ENCODE measurements at regions not wholly inside any gene's neighbourhood (a gene's known extent, or its start where the extent isn't known, plus 50 kb on each side); places are given as distances from the start of the nearest gene placed in this dataset.

- no peak for DNase-seq (ENCODE audit: low read depth)
These were observed 206.8 kb downstream of the LPIN1 start for GRCh38 chr2:11953258-11953657.

DNA sequence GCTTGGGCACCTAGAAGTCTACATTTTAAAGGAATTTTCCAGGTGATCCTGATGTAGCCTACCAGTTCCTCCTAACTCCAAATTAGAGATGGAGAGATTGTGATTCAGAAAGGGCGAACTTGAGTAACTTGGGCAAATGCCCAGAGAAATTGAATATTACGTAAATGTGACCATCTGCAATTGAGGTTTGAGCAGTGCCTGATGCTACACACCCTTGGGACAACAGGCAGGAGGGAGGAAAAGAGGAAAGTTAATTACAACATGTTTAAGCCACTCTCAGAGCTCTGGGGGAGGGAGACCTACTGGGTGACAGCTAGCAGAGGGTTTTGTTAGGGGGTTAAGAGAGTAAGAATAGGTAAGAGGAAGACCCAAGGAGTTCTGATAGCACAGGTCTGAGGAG is 208.9 kb downstream of the LPIN1 start:
- no peak for DNase-seq (ENCODE audit: low read depth)

DNA sequence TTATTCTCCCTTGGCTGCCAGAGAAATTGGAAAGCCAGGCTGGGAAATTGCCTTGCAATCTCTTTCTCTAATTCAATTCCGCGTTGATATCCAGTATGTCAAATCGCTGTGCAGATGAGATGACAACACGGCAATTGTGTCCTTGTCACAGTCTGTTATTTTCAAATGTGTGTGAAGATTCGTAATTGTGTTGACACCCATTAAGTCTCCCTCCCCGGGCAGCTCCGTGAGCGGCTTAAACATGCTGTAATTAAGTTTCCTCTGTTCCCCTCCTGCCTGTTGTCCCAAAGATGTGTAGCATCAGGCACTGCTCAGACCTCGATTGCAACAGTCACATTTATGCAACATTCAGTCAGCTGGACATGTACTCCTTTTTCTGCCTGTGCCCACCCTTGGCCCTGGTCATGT is 209.5 kb downstream of the LPIN1 start:
- no peak for DNase-seq (ENCODE audit: low read depth)

DNA sequence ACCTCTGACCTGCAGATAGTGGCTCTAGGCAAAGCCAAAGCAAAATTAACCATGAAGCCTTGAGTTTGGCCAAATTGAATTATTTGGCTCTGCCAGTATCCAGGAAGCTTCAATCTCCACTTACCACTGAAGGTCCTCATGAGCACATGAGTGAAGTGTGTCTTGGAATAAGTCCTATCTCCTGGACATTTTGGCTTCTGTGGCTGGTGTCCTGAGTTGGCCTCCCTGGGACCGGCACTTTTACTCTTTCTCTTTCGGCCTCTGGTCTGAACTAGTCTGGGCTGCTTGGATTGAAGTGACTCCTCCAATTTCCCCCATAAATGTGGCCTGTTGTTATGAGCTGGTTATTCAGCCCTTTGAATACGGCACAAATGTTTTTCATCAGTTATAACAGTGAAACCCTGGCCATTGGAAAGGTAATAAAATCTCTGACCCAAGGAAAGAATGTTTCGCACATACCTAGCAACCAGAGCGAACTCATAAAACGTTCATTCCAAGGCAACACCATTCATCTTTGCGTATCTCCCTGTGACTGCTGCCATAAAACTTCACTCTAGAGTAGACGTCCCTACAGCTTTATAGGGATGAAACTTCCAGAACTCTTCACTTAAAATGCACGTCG is 216.4 kb downstream of the LPIN1 start:
- DNase-seq (ENCODE audit: low read depth), result no peak

DNA sequence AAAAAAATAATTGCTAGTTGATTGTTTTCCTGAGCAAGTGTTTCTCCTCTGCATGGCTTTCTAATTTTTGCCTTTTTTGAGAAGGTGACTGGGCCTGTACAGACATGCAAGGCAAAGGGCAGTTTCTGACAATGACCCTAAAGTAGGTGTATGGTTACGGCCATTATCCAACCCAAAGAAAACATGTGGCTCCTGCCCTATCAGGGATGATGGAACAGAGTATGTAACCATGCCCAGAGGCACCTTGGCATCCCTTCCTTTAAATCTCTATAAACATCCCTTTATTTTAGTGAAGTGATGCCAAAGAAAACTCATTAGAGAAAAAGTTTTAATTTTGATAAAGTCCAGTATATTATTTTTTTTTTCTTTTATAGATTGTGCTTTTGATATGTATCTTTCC is 217.5 kb downstream of the LPIN1 start:
- DNase-seq (ENCODE audit: low read depth), result no peak

GRCh38 chr2:11967946-11968465 is 221.6 kb downstream of the LPIN1 start:
- no peak for DNase-seq (ENCODE audit: low read depth)

DNA sequence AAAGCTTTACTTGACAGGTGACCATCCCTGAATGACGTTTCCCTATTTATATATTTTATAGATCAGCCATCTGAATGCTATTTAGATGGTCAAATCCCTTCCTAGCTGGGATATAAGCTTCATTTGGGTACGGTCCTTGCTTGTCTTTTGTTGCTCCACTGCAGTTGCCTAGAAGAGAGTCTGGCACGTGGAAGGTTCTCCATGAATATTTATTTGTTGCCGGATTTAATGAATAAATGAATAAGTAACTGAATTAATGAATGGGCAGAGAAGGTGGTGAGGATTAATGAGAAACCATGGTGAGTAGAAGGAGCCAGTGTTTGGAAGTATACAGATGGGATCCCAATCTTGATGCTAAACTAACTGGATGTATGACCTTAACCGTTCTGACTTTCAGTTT is 222.1 kb downstream of the LPIN1 start:
- DNase-seq (ENCODE audit: low read depth), result no peak

GRCh38 chr2:11969774-11970173 is 223.3 kb downstream of the LPIN1 start:
- no peak for DNase-seq (ENCODE audit: low read depth)

DNA sequence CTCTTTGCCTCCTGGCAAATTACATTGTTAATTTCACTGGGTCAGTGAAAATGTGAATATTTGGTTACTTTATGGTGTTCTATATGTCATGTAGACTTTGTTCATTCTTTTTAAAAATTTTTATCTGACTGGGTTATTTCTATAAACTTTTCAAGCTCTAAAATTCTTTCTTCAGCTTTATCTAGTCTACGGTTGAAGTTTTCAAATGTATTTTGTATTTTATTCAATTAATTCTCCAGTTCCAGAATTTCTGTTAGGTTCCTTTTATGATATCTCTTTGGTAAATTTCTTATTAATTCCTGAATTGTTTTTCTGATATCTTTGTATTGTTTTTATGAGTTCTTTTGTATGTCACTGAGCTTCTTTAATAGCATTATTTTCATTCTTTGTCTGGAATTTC is 228.1 kb downstream of the LPIN1 start:
- DNase-seq (ENCODE audit: low read depth), result no peak

GRCh38 chr2:11975373-11975772 is 228.9 kb downstream of the LPIN1 start:
- no peak for DNase-seq (ENCODE audit: low read depth)

DNA sequence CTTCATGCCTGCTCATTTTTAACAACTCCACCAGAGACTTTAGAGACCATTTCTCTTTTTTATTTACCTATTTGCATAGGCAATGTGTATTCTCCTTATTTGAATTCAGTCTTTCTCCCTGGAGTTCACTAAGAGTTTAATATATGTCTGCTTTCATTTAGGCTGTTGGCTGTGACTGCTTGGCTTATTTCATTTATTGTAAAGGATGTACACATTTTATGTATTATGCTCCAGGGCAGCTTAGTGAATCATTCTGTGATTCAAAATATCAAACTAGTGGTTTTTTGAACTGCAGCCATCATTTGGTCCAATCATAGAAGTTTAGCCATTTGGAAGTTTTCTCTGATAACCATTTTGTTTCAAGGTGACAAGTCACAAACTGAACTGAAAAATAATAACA is 229.6 kb downstream of the LPIN1 start:
- DNase-seq (ENCODE audit: low read depth), result no peak

DNA sequence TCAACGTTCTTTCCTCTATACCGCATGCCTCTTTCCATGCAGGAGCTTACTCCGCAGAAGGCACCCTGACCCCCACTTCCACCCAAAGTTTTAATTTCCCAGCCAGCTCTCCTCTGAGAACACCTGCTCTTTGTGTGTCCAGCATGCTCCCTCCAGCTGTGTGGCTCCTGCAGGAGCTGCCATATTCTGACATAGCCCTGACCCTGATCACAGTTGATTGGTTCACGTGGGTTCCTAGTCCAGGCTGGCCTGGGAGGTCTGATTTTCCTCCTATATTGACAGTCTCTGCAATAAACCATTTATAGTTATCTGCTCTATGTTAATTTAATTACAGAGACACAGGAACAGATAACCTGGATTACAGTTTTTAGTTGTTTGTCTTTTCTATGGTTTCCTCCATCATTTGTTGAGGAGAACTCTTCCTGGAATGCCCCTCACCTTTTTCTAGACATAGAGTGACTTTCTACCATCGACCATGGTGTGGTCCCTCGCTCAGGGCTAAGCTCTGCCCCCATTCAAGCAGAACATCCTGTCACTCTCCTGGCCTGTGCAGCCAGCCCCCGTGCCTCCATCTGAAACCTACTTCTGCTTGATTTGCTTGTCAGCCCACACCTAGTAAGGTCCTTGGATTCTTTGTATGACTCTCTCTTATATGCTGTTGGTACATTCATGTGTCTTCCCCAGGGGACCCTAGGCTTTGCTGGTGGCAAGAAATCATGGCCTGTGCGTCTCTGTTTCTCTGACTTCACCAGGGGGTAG is 231.5 kb downstream of the LPIN1 start:
- no peak for DNase-seq (ENCODE audit: low read depth)

GRCh38 chr2:11980809-11981208 is 234.4 kb downstream of the LPIN1 start:
- no peak for DNase-seq (ENCODE audit: low read depth)

DNA sequence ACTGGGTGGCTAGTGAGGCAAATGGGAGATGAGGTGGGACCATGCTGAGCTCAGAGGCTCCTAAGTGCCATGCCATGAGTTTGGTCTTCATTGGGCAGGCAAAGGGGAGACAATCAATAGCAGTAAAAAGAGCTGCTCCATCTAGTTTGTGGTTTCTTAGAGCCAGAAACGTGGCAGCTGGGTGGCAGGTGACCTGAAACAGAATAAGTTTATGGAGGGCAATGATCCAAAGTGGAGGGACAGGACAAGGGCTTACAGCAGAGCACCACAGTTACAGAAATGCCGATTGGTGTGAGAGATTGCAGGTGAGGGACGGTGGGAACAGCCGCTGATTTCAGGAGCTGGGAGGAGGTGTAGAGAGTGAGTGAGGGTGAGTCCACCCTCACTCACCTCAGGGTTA is 237.0 kb downstream of the LPIN1 start:
- DNase-seq (ENCODE audit: low read depth), result no peak

DNA sequence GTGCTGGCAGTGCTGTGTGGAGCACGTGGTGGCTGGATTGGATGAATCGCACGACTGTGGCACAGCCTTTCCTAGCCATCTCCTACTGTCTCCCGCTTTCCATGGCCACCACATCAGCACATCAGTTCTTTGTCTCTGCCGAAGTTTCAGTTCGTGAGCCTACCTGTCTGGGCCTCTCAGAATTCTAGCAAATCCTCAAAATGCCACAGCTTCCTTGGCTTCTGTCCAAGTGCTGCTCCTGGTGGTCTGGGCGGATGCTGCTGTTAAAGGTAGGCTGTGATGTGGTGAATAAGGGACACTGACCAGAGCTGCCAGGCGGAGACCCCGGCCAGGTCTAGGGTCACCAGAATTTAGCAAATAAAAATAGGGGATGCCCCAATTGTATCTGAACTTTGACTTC is 237.4 kb downstream of the LPIN1 start:
- DNase-seq (ENCODE audit: low read depth), result no peak

GRCh38 chr2:11984316-11985158 is 238.1 kb downstream of the LPIN1 start:
- DNase-seq (ENCODE audit: low read depth), result no peak

DNA sequence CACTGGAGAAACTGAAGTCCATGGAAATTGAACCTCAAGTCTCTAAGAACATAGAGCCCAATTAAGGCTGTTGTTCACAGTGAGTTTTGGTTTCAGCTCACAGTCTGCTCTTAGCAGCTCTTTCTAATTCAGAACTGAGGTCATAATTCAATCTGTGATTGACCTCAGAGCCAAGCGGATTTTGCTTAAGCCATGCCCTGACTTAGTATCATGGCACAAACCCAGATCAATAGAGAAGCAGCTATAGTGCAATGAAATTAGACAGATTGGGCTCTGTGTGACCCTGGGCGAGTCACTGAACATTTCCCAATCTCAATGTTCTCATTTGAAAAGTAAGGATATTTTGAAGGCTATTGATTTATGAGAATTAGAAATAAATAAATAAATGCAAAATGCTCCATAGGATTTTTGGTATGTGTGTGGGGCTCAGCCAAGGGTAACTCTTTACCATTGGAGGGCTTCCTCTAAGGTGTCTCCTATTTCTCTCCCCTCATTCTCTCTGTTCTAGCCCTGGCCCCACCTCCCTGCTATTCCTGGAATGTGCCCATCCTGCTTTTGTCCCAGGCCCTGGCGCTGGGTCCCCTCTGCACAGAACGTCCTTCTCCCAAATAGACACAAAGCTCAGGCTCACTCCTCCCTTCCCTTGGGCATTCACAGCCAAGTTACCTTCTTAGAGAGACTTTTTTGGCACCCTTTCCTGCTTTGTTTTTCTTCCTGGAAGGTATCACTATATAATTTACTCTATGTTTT is 239.6 kb downstream of the LPIN1 start:
- DNase-seq (ENCODE audit: low read depth), result no peak

GRCh38 chr2:11987151-11987550 is 240.7 kb downstream of the LPIN1 start:
- no peak for DNase-seq (ENCODE audit: low read depth)

GRCh38 chr2:11988691-11989353 is 242.4 kb downstream of the LPIN1 start:
- DNase-seq (ENCODE audit: low read depth), result no peak

DNA sequence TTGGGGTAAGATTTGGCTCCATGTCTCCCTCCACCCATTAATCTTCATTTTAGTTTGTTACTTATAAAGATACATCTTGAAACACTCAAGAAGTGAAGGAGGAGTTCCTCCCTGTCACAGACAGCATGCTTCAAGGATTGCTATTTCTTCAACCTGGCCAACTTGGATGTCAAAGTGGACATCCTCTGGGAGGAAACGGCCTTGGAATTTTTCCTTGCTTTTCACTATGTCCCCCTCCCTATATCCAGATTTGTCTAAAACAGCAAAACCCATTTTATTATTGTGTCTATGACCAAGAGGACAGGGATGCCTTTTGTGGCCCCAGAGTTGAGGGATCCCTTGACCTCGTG is 242.9 kb downstream of the LPIN1 start:
- DNase-seq (ENCODE audit: low read depth), result no peak

GRCh38 chr2:11990576-11990975 is 244.1 kb downstream of the LPIN1 start:
- DNase-seq (ENCODE audit: low read depth), result no peak

DNA sequence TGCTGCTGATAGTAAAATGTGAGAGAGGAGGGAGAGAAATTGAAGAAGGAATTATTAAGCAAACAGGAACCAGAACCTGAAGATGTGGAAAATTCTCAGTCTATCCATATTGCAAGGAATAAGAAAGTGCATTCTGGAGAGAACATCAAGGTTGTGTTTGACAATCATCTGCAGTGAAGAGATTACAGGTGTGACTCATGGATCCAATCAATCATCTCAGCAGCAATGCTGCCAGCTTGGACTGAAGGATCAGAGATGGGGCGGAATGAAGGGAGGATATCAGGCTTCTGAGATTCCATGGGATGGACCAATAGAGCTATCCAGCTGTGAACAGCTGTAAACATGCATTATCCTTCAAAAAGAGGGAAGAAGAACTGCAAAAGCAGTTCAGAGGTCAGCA is 247.3 kb downstream of the LPIN1 start:
- no peak for DNase-seq (ENCODE audit: low read depth)
